HG03060 (cell line): ENCODE measurements at regions not wholly inside any gene's neighbourhood (a gene's known extent, or its start where the extent isn't known, plus 50 kb on each side); places are given as distances from the start of the nearest gene placed in this dataset.
A peak's percentile ranks its signal among the peaks of the same experiment; 100 is the strongest.

Experiments used
- ATAC-seq: cut with Tn5 transposase; IDR thresholded peaks from one replicate; pipeline ENCODE4 v1.9.1; 2021; ENCODE audit warnings: low read depth, moderate number of reproducible peaks; ENCODE audit not compliant: unreplicated experiment

DNA sequence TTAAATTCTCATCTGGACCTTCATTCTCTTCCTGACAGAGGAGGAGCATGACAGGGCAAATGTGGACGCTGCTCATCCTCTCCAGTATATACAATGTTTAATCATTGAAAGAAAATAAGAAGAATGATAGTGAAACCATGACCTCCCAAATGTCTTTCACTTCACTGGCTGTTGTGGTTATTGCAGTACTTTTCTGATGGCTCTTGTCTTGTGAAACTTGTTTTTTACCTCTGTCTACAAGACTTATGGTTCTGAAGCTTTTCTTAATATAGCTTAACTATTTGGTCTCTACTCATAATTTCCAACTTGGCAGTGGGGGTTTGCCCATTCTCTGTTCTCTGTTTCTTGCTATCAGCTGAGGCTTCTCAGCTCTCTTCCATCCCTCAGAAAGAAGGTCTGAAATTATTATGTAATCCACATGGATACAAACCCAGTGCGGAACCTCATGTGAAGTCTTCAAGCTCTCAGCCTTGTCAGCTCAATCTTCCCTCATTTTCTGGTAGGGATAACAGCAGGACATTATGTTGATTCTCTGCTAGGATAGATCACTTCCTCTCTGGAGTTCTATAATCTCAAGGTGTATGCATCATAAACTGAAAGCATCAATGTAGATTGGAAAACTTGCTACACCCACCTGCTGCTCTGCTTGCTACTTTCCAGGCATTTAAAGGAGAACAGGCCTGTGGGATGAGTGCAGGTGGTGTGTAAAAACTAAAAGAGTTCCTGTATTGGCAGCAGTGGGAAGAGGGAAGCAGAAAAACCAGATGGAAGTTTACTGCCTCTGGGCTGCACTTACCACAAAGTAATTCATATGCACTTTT is 250.3 kb upstream of the HTR2A start:
- ATAC-seq = peak; percentile 97

DNA sequence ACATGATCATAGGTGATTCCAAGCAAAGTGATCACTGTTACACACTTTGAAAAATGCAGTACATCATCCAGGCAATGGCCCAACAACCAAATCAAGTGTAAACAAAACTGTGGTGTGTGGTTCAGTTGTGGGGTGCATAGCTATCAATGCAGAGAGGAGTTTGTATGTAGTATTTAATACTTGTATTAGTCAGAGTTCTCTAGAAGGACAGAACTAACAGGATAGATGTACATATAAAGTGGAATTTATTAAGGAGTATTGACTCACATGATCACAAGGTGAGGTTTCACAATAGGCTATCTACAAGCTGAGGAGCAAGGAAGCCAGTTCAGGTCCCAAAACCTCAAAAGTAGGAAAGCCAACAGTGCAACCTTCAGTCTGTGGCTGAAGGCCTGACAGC is 249.3 kb upstream of the HTR2A start:
- ATAC-seq = no peak

DNA sequence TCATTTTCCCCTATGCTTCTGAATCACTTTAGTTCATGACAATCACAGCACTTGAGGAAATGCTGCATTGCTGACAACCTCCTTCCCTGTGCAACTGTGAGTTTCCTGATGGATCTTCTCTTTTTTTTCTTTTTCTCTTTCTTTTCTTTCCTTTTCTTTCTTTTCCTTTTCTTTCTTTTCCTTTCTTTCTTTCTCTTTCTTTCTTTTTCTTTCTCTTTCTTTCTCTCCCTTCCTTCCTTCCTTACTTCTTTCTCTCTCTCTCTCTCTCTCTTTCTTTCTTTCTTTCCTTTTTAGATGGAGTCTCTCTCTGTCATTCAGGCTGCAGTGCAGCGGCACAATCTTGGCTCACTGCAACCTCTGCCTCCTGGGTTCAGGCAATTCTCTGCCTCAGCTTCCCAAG is 247.9 kb upstream of the HTR2A start:
- no peak for ATAC-seq

DNA sequence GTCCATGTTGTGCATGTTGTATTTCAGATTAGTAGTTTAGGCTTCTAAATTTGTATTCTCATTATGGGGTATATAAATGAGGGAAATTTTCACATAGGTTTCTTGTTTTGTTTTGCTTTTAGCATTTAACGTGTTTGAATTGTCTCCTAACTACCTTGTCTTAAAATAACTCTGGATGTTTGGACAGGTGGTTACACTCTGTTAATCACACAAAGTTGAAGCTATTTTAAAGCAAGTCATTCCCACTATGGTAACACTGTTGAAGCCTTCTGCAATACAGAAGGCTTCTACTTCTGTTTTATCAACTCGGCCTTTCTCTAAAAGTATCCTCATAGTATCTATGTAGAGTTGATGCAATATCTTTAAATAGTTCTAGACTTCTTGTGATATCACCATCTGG is 245.3 kb upstream of the HTR2A start:
- ATAC-seq = no peak

DNA sequence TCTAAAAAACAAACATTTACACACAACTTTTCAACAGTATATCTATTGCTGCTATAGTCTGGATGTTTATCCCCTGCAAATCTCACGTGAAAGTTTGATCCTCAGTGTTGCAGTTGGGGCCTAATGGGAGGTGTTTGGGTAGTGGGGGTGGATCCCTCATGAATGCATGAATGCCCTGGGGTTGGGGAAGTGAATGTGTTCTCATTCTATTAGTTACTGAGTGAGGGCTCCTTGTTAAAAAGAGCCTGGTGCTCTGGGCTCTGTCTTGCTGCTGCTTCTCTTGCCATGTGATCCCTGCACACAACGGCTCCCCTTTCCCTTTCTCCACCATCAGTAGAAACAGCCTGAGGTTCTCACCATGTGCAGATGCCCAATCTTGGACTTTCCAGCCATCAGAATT is 242.7 kb upstream of the HTR2A start:
- ATAC-seq = no peak

DNA sequence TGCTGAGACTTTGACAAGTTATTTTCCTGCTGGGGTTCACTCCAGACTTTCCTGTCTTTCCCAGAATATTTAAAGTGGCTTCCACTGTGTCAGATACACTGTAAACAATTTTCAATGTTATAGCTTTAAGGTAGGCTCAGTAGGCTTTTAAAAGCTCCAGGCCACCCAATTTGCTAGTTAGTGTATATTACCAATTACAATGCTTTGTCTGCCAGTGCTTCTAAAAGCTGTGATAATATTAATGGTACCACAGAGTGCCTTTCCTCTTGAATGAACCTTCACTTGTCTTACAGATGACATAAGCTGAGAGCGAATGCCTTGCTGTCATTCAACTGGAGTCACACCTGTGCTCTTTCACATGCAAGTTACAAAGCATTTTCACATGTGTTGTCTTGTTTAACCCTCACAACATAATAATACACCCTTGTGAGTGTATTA is 239.7 kb upstream of the HTR2A start:
- ATAC-seq = no peak

DNA sequence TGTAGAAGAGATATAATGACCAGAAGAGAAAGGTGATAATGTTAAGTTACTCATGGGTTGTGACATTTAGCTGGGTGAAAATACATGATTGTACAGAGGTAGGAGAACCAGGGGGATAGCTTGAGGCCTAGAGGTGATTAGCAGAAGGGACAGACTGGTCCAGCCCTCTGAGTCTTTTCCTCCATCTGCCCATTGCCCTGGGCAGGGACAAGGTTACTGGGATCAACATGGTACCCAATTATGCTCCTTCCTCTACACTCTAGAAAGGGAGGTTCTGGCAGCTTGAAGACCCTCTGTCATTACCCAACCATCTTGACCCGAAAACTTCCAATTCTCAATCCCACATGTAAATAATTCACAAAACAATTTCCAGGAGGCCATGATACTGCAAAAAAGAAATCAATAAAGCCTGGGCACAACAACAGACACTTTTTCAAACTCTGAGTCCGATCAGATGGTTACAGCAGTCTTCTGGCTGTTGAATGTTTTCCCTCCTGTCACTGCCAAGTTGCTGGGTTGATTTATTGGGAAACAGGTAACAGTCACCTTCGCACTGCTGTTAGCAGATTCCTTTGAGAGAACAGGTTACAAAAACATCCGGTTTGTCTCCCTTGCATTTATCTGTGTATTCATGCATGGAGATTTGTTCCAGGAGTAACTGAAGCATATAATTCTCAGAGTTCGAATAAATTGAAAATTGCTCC is 239.1 kb upstream of the HTR2A start:
- ATAC-seq = no peak

DNA sequence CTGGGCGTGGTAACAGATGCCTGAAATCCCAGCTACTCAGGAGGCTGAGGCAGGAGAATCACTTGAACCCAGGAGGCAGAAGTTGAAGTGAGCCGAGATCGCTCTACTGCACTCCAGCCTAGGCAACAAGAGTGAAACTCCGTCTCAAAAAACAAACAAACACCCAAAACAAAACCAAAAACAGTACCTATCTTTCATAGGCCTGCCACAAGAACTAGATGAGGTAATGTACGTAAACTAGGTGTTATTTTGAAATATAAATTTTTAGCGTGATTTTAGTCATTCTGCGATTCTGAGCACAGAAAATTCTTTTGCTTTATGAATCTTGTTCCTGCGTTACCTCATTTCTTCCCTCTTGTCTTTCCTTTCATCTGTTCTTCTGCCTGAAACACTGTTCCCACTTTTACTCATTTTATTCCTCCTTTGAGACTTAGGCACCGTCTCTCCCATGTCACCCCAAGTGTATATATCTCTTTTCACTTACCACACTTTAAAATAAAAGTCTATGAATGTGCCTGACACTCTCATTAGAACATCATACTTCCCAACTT is 238.2 kb upstream of the HTR2A start:
- ATAC-seq = no peak

DNA sequence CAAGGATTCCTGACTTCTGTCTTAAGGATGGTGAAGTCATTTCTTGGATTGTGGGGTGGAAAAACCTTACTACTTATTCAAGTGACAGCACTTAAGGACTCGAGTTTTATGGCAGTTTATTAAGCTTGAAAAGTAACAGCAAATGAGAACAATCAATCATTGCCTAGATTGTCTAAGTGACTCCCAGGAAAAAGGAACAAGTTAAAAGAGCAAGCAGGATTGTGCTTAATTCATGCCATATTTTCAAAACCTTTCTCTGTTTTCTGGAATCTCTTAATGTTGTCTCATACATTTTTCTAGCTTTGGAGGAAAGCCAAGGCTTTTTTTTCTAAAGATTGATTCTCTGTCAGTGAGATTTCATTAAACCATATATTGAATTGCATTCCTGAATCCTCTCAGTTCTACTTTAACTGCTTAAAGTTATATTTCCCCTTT is 236.2 kb upstream of the HTR2A start:
- no peak for ATAC-seq

DNA sequence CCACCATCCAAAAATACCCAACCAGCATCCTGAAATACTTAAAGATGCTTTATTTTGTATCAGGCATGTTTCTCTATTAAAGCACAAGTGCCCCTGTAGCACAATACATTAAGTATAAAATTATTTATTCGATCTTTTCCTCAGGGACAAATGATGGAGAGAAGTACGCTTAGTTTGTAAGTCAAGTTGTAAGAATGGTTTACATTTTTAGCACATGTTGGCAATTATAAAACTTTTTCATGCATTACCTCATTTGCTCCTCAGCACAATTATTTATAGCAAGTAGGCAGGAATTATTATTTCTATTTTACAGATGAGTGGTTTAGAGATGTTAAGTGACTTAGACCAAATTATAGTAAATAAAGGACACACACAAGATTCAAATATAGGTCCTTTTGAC is 232.6 kb upstream of the HTR2A start:
- no peak for ATAC-seq

DNA sequence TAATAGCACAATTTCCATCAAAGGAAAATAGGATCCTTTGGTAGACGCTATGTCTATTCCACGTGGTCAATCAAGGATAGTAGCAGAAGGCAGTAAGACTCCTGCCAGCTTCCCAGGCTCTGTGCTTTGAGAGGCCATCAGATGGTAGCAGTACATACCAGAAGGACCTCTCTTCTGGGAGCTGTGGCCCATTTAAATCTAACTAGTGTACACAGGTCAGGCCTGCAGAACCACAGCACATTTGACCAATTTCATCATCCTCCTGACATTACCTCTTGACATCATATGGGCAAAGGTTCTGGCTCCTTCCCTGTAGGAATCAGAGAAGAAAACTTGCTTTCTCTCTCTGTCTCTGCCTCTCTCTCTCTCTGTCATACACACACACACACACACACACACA is 229.6 kb upstream of the HTR2A start:
- no peak for ATAC-seq

DNA sequence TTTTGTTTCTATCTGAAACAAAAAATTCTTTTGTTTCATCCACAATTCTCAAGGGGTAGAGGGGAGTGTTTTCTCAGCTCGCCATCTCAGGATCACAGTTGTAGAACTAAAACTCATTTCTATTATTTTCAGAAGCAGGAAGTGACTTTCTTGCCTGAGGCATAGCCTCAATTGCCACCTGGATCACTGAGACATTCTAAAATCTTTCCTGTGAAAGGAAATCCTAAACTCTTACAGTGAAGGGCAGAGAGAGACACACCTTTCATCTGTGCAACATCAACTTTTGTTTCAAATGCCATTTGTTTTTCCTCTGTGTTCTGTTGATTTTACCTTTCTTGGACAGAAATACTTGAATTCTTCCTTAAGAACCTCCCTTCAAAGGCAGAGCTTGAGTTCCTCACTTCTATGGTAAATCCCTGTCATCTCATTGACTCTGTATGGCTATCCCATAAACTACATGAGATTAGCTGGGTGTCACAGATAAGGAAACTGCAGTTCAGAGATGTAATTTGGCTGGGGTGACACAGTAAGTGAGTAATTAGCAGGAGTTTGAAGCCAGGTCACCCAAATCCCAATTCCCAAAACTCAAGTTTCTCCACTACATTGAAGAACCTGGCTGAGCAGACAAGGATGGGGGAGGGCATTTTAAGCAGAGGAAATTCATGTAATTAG is 224.4 kb upstream of the HTR2A start:
- ATAC-seq = no peak

DNA sequence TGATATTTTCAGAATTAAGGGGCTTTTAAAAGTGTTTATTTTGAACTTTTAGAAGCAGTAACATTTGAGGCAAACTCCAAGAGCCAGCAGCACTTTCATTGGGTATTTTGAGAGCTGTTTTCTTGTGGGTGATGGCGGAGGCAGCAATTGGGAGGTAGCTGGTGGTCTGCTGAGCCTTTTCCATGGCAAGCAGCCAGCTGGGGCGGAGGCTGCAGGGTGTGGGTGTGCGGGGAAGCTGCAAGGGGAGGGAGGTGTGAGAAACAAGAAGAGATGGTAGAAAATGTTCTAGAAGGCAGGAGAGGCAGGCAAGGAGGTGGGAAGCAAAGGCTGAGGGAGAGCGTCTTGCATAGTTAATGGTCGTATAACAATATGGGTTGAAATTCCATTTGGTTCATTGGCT is 223.4 kb upstream of the HTR2A start:
- ATAC-seq = no peak

DNA sequence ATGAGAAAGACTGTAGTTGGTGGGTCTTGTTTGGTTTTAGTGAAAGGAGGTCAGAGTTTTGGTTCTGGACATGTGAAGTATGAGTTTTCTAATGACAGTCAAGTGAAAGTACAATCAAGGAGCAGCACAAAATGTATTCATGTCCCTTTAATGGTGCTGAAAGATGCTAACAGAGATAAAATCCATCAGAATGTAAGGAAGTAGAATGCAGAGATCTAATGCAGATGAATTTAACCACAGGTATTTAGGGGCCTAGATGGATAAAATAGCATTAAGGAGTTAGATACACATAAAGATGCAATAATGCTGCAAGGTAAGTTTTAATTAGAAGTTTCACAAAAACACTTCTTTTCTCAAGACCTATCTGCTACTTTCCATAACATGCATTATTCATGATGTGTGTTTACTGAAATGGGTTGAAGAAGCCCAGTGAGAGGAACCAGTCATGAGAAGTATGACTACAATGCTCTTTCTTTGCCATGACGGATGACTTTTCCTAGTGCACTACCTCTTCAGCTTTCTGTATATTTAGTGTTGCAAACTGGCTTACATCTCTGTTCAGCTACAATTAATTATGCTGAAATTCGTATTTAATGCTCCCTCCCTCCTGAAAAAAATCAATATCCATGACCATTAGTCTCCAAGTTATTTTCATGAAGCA is 222.9 kb upstream of the HTR2A start:
- no peak for ATAC-seq

DNA sequence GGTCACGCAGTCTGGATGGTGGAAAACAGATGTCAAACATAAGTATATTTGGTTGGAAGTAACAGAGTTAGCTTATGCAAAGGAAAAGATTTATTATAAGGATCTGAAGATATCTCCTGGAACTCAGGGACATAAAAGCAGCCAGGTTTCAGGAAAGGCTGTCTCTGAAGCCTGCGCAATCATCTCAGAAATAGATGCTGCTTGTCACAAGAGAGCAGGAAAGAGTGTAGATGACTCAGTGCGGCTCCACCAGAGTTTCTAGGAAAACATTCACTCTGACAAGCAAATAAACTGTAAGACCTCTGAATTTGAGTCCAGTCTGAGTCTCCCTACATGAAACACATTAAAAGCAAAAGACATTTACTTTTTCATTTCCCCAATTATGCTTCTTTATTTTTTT is 220.4 kb upstream of the HTR2A start:
- no peak for ATAC-seq

DNA sequence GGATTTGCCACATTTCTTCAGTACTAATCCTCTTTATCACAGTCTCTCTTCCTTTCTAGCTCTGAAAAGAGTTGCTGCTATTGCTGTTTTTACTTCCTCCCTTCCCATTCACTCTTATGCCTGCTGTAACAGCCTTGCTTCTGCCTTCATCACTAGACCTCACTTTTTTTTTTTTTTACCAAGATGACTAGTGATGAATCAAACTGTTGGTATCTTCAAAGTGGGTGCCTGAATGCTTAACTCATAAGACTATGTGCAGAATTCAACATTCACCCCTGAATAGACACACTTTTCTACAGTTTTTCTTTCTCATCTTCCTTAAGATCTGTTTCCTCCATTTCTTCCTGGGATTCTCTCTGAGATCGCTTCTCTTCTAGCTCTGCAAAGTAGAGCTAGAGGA is 217.2 kb upstream of the HTR2A start:
- no peak for ATAC-seq

DNA sequence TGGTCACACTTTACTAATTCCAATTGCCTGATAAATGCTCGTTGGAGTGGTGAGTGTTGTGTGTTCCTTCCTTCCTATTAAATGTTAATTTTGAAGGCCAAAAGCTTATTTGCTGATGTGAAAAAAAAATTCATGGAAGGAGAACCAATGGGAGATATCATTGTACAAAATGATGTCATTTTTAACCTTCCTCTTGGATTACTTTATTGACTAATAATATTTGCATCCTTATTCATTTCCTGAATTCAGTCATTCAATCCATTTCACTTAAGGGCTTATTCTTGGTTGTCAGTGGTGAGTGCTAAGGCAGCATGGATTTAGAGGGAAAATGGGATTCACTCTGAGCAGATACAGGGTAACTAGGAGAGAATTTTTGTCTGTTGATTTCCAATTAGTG is 216.0 kb upstream of the HTR2A start:
- no peak for ATAC-seq

DNA sequence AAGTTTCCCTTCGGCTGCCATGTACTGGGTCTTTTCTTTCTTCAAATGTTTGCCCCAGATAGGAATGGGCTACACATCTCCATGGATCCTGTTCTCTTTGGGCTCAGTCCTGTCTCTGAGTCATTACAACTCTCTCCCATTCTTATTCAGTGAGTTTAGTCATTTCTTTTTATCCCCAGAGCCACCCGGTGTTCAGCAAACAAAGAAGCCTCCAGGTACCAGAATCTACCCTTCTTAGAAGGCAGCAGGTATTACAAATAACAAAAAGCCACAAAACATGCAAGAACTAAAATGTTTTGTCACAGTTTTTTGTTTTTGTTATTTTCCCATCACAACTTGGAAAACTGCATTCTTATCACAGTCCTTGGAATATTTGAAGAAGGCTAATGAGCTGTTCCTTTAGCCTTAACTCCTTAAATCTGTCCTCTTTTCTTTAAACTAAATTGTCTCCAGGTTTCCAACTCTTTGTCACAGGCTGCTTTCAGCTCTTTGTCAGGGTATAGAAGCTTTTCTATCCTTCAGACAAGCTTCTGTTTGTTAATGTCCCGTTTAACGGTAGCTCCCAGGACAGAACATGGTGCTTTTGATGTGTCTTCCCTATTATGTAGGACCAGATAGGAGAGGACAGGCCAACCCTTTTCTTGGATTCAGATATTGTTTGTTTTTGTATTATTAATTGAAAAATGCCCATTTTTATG is 215.5 kb upstream of the HTR2A start:
- no peak for ATAC-seq

DNA sequence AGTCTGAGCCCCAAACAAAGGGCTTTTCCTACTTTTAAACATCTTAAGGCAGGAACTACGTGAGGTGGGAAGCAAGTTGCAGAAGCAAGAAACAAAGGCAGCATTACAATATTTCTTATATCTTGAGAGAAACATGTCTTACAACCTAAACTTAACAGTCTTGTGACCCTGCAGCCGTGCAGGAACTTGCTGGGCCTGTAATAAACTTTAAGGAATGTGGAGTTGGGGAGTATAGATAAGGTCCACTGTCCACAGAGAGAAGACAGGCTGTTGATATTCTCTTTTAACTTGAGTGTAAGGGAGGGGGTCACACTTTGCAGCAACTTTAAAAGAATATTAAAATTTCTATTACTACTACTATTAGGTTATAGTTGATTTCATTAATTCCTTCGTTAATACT is 214.6 kb upstream of the HTR2A start:
- ATAC-seq = no peak

DNA sequence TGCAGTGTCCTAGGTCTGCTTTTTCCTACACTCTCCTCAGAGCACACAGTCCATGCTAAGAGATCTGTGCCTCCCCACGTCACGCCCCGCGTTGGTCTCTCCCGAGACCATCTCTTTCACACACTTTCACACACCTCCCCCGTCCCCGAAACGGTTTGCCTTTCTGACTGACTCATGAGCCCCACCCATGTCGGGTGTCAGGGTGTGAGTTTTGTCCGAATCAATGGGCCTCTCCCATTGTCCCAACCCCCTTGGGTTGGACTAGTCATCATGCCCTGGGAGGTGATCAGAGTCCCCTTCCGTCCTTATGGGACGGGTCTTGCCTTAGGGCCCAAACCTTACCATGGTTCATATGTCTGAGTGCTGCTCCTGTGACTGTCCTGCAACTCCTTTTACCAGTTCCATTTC is 214.0 kb upstream of the HTR2A start:
- no peak for ATAC-seq
